ENCODE measurements at regions not wholly inside any gene's neighbourhood (a gene's known extent, or its start where the extent isn't known, plus 50 kb on each side); places are given as distances from the start of the nearest gene placed in this dataset.
"Not testable (repeated sequence)": the region's sequence is repeated elsewhere in the genome, so short reads cannot be mapped to it uniquely, and the experiment has no call there.

DNA sequence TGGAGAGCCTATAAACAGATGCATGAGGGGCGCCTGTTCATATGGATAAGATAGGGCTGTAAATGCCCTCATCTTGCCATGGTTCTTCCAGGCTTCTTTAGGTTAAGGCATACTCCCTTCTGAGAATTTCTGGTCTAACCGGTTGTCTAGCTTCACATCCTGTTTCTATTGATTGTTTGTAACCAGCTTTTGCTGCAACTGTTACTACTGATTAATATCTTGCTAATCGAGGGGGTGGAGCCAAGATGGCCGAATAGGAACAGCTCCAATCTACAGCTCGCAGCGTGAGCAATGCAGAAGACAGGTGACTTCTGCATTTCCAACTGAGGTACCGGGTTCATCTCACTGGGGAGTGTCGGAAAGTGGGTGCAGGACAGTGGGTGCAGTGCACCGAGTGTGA is 108.7 kb downstream of the ANXA2R start:
- TF ChIP-seq, protein P1, sequence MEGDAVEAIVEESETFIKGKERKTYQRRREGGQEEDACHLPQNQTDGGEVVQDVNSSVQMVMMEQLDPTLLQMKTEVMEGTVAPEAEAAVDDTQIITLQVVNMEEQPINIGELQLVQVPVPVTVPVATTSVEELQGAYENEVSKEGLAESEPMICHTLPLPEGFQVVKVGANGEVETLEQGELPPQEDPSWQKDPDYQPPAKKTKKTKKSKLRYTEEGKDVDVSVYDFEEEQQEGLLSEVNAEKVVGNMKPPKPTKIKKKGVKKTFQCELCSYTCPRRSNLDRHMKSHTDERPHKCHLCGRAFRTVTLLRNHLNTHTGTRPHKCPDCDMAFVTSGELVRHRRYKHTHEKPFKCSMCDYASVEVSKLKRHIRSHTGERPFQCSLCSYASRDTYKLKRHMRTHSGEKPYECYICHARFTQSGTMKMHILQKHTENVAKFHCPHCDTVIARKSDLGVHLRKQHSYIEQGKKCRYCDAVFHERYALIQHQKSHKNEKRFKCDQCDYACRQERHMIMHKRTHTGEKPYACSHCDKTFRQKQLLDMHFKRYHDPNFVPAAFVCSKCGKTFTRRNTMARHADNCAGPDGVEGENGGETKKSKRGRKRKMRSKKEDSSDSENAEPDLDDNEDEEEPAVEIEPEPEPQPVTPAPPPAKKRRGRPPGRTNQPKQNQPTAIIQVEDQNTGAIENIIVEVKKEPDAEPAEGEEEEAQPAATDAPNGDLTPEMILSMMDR (conservative IDR thresholded peaks at IDR 0.05; ENCODE audit: low read depth in 2 of 2): not testable (repeated sequence)
- TF ChIP-seq EZH2 (IDR thresholded peaks at IDR 0.05; ENCODE audit: low read depth, unreplicated experiment); EZH2phosphoT487 (IDR thresholded peaks at IDR 0.05; ENCODE audit: unreplicated experiment); POLR2AphosphoS5 (IDR thresholded peaks at IDR 0.05; ENCODE audit: low read depth); JUNB (IDR thresholded peaks at IDR 0.05; ENCODE audit: unreplicated experiment); CREB1 (CRISPR knock-in tag; IDR thresholded peaks at IDR 0.05; ENCODE audit: low read depth); STAT1 (IDR thresholded peaks at IDR 0.05; ENCODE audit: unreplicated experiment); ZNF114 (CRISPR knock-in tag; IDR thresholded peaks at IDR 0.05): not testable (repeated sequence)
- TF ChIP-seq, protein P2, sequence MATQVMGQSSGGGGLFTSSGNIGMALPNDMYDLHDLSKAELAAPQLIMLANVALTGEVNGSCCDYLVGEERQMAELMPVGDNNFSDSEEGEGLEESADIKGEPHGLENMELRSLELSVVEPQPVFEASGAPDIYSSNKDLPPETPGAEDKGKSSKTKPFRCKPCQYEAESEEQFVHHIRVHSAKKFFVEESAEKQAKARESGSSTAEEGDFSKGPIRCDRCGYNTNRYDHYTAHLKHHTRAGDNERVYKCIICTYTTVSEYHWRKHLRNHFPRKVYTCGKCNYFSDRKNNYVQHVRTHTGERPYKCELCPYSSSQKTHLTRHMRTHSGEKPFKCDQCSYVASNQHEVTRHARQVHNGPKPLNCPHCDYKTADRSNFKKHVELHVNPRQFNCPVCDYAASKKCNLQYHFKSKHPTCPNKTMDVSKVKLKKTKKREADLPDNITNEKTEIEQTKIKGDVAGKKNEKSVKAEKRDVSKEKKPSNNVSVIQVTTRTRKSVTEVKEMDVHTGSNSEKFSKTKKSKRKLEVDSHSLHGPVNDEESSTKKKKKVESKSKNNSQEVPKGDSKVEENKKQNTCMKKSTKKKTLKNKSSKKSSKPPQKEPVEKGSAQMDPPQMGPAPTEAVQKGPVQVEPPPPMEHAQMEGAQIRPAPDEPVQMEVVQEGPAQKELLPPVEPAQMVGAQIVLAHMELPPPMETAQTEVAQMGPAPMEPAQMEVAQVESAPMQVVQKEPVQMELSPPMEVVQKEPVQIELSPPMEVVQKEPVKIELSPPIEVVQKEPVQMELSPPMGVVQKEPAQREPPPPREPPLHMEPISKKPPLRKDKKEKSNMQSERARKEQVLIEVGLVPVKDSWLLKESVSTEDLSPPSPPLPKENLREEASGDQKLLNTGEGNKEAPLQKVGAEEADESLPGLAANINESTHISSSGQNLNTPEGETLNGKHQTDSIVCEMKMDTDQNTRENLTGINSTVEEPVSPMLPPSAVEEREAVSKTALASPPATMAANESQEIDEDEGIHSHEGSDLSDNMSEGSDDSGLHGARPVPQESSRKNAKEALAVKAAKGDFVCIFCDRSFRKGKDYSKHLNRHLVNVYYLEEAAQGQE (IDR thresholded peaks at IDR 0.05; ENCODE audit: unreplicated experiment): not testable (repeated sequence)
- TF ChIP-seq, protein P3, sequence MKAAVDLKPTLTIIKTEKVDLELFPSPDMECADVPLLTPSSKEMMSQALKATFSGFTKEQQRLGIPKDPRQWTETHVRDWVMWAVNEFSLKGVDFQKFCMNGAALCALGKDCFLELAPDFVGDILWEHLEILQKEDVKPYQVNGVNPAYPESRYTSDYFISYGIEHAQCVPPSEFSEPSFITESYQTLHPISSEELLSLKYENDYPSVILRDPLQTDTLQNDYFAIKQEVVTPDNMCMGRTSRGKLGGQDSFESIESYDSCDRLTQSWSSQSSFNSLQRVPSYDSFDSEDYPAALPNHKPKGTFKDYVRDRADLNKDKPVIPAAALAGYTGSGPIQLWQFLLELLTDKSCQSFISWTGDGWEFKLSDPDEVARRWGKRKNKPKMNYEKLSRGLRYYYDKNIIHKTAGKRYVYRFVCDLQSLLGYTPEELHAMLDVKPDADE (IDR thresholded peaks at IDR 0.05): not testable (repeated sequence)
- TF ChIP-seq, protein P4, sequence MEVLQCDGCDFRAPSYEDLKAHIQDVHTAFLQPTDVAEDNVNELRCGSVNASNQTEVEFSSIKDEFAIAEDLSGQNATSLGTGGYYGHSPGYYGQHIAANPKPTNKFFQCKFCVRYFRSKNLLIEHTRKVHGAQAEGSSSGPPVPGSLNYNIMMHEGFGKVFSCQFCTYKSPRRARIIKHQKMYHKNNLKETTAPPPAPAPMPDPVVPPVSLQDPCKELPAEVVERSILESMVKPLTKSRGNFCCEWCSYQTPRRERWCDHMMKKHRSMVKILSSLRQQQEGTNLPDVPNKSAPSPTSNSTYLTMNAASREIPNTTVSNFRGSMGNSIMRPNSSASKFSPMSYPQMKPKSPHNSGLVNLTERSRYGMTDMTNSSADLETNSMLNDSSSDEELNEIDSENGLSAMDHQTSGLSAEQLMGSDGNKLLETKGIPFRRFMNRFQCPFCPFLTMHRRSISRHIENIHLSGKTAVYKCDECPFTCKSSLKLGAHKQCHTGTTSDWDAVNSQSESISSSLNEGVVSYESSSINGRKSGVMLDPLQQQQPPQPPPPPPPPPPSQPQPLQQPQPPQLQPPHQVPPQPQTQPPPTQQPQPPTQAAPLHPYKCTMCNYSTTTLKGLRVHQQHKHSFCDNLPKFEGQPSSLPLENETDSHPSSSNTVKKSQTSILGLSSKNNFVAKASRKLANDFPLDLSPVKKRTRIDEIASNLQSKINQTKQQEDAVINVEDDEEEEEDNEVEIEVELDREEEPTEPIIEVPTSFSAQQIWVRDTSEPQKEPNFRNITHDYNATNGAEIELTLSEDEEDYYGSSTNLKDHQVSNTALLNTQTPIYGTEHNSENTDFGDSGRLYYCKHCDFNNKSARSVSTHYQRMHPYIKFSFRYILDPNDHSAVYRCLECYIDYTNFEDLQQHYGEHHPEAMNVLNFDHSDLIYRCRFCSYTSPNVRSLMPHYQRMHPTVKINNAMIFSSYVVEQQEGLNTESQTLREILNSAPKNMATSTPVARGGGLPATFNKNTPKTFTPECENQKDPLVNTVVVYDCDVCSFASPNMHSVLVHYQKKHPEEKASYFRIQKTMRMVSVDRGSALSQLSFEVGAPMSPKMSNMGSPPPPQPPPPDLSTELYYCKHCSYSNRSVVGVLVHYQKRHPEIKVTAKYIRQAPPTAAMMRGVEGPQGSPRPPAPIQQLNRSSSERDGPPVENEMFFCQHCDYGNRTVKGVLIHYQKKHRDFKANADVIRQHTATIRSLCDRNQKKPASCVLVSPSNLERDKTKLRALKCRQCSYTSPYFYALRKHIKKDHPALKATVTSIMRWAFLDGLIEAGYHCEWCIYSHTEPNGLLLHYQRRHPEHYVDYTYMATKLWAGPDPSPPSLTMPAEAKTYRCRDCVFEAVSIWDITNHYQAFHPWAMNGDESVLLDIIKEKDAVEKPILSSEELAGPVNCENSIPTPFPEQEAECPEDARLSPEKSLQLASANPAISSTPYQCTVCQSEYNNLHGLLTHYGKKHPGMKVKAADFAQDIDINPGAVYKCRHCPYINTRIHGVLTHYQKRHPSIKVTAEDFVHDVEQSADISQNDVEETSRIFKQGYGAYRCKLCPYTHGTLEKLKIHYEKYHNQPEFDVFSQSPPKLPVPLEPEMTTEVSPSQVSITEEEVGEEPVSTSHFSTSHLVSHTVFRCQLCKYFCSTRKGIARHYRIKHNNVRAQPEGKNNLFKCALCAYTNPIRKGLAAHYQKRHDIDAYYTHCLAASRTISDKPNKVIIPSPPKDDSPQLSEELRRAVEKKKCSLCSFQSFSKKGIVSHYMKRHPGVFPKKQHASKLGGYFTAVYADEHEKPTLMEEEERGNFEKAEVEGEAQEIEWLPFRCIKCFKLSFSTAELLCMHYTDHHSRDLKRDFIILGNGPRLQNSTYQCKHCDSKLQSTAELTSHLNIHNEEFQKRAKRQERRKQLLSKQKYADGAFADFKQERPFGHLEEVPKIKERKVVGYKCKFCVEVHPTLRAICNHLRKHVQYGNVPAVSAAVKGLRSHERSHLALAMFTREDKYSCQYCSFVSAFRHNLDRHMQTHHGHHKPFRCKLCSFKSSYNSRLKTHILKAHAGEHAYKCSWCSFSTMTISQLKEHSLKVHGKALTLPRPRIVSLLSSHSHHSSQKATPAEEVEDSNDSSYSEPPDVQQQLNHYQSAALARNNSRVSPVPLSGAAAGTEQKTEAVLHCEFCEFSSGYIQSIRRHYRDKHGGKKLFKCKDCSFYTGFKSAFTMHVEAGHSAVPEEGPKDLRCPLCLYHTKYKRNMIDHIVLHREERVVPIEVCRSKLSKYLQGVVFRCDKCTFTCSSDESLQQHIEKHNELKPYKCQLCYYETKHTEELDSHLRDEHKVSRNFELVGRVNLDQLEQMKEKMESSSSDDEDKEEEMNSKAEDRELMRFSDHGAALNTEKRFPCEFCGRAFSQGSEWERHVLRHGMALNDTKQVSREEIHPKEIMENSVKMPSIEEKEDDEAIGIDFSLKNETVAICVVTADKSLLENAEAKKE (CRISPR knock-in tag; IDR thresholded peaks at IDR 0.05): not testable (repeated sequence)

Measured in GM23338 (cell line).